Suprapubic skin (tissue), 4 donors: ENCODE measurements at regions not wholly inside any gene's neighbourhood (a gene's known extent, or its start where the extent isn't known, plus 50 kb on each side); places are given as distances from the start of the nearest gene placed in this dataset.

ENCODE experiments used
- EP300 ChIP-seq: sonication (generic); formaldehyde crosslinking; IDR thresholded peaks from one replicate; pipeline ENCODE4 v1.6.1; 2017; ENCODE audit warnings: antibody characterized with exemption
- POLR2A ChIP-seq, 2 donors: fragments of 450-650 bp; IDR thresholded peaks; one replicate each; pipeline ENCODE4 v1.6.1; 2017; ENCODE audit warnings: antibody characterized with exemption in 2 of 2, mild to moderate bottlenecking in 2 of 2, moderate library complexity in 2 of 2
- POLR2AphosphoS5 ChIP-seq, 3 donors: sonication (generic); formaldehyde crosslinking; IDR thresholded peaks; one replicate each; pipeline ENCODE4 v1.6.1; 2017; ENCODE audit warnings: antibody characterized with exemption in 3 of 3
- TF ChIP-seq, protein P1 (sequence below), 2 donors: fragments of 200-600 bp in 1 of 2; fragments of 450-650 bp in 1 of 2; sonication (generic) in 1 of 2; IDR thresholded peaks; one replicate each; pipeline ENCODE4 v1.5.1; 2016 to 2019; ENCODE audit warnings: antibody characterized with exemption in 2 of 2, mild to moderate bottlenecking in 1 of 2, moderate library complexity in 1 of 2

DNA sequence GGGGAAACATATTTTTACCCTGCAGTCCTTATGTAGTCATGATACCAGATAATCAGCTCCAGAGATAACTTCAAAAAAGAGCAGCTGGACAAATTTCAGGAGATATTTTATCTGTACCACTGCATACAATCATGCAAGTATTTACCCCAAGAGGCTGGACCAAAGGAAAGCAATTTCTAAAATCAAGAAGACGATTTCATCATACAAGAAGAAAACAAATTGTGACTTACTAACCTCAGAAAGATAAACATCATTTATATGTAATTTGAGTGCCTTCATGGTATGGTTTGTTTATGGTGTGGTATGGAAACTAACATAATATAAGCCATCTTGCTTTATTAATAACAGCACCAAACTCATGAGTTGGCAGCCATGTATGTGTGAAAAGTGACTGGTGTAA, 603.6 kb downstream of the PSAT1 start:
- no peak for TF ChIP-seq EP300
- TF ChIP-seq, protein P1, sequence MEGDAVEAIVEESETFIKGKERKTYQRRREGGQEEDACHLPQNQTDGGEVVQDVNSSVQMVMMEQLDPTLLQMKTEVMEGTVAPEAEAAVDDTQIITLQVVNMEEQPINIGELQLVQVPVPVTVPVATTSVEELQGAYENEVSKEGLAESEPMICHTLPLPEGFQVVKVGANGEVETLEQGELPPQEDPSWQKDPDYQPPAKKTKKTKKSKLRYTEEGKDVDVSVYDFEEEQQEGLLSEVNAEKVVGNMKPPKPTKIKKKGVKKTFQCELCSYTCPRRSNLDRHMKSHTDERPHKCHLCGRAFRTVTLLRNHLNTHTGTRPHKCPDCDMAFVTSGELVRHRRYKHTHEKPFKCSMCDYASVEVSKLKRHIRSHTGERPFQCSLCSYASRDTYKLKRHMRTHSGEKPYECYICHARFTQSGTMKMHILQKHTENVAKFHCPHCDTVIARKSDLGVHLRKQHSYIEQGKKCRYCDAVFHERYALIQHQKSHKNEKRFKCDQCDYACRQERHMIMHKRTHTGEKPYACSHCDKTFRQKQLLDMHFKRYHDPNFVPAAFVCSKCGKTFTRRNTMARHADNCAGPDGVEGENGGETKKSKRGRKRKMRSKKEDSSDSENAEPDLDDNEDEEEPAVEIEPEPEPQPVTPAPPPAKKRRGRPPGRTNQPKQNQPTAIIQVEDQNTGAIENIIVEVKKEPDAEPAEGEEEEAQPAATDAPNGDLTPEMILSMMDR (IDR thresholded peaks at IDR 0.05), result no peak
- no peak for TF ChIP-seq POLR2A (IDR thresholded peaks at IDR 0.05)
- TF ChIP-seq POLR2AphosphoS5 (IDR thresholded peaks at IDR 0.05), result no peak
